K562 (cell line): ENCODE measurements at regions not wholly inside any gene's neighbourhood (a gene's known extent, or its start where the extent isn't known, plus 50 kb on each side); places are given as distances from the start of the nearest gene placed in this dataset.

Experiments used
- ATAC-seq: fragments of 200-7000 bp; cut with Tn5 transposase; 3 replicates; pipeline ENCODE4 v1.9.1; 2020; ENCODE audit warnings: moderate library complexity
- BruUV-seq: library from RNA; stranded (reverse); fragments of 400-500 nt; replicated peaks from 2 replicates; lab custom pipeline; 2021; lab: Mats Ljungman, UMichigan
- CTCF ChIA-PET: fragments of 300-600 bp; formaldehyde crosslinking; extraction: SDS; loops from one replicate; lab custom pipeline; 2021; ENCODE audit warnings: low intra/inter-chr PET ratio; lab: Yijun Ruan, JAX
- POLR2A ChIA-PET: fragments of 300-600, 350-650 bp; sonication (Branson Sonifier 250); formaldehyde crosslinking; extraction: SDS; loops from one replicate; lab custom pipeline; 2021; ENCODE audit warnings: antibody characterized with exemption, inconsistent platforms; lab: Yijun Ruan, JAX
- DNase-seq, 4 experiments: peaks; one replicate each; pipeline versions ENCODE4 v3.0.0 to v3.0.0-alpha.2; 2011 to 2018; ENCODE audit warnings: low spot score in 3 of 4, mixed read lengths in 3 of 4; ENCODE audit errors: extremely low read depth in 1 of 4
- FAIRE-seq: peaks from 2 replicates; lab custom pipeline; 2011; peaks lifted over from hg19 to GRCh38; lab: Jason Lieb, UNC
- H2AFZ ChIP-seq: 2 replicates; pipeline ENCODE4 v1.6.0; 2011; ENCODE audit warnings: low read depth, low read length, control low read depth, inconsistent platforms
- H3K27ac ChIP-seq: fragments of 200-600 bp; 3 replicates; pipeline ENCODE4 v1.8.0; 2011; ENCODE audit warnings: low read depth, mild to moderate bottlenecking, control low read depth, inconsistent platforms, low read length, moderate library complexity, mixed read lengths; ENCODE audit errors: extremely low read depth
- H3K27me3 ChIP-seq, 2 experiments: fragments of 300-600 bp in 1 of 2; 2 replicates in 1 of 2; 3 replicates in 1 of 2; pipeline versions ENCODE4 v1.6.0 to v1.8.0; 2011; ENCODE audit warnings: inconsistent platforms in 2 of 2, low read length in 2 of 2, mild to moderate bottlenecking in 1 of 2, mixed read lengths in 1 of 2, moderate library complexity in 1 of 2; ENCODE audit not compliant: control insufficient read depth in 2 of 2, insufficient read depth in 2 of 2
- H3K36me3 ChIP-seq: fragments of 300-600 bp; 3 replicates; pipeline ENCODE4 v1.8.0; 2011; ENCODE audit warnings: mild to moderate bottlenecking, low read length, inconsistent platforms; ENCODE audit not compliant: control insufficient read depth, insufficient read depth
- H3K4me1 ChIP-seq, 2 experiments: fragments of 200-600 bp in 1 of 2; replicated peaks in 1 of 2; 2 replicates in 1 of 2; 3 replicates in 1 of 2; pipeline versions ENCODE4 v1.5.1 to v1.8.0; 2011; ENCODE audit warnings: inconsistent platforms in 2 of 2, low read length in 2 of 2, mild to moderate bottlenecking in 1 of 2, mixed read lengths in 1 of 2, moderate library complexity in 1 of 2; ENCODE audit not compliant: control insufficient read depth in 2 of 2, insufficient read depth in 2 of 2
- H3K4me2 ChIP-seq: 2 replicates; pipeline ENCODE4 v1.6.1; 2011; ENCODE audit warnings: low read length, control low read depth, inconsistent platforms, mixed read lengths; ENCODE audit not compliant: insufficient read depth
- H3K4me3 ChIP-seq: fragments of 200-600 bp; sonication (generic), shearing (Covaris generic); 2 replicates; pipeline ENCODE4 v1.5.1; 2016; ENCODE audit warnings: control low read depth, inconsistent platforms
- H3K79me2 ChIP-seq: fragments of 200-600 bp; 3 replicates; pipeline ENCODE4 v1.8.0; 2011; ENCODE audit warnings: low read length, inconsistent platforms; ENCODE audit not compliant: control insufficient read depth, insufficient read depth
- H3K9ac ChIP-seq, 2 experiments: 2 replicates each; pipeline versions ENCODE4 v1.6.0 to v1.6.1; 2011; ENCODE audit warnings: low read depth in 2 of 2, low read length in 2 of 2, control low read depth in 1 of 2, inconsistent platforms in 1 of 2, mild to moderate bottlenecking in 1 of 2, mixed read lengths in 1 of 2; ENCODE audit not compliant: insufficient read depth in 1 of 2
- H3K9me1 ChIP-seq: one replicate; pipeline ENCODE4 v1.6.0; 2011; ENCODE audit warnings: inconsistent platforms, mild to moderate bottlenecking, low read length, moderate library complexity; ENCODE audit not compliant: control insufficient read depth, insufficient read depth
- H3K9me3 ChIP-seq: replicated peaks from 2 replicates; pipeline ENCODE4 v1.5.1; 2011; ENCODE audit warnings: low read depth, low read length, inconsistent platforms; ENCODE audit not compliant: control insufficient read depth, insufficient read depth
- H4K20me1 ChIP-seq: replicated peaks from 2 replicates; pipeline ENCODE4 v1.6.1; 2011; ENCODE audit warnings: low read length, inconsistent platforms, mixed read lengths; ENCODE audit not compliant: control insufficient read depth, insufficient read depth
- ARID1B ChIP-seq: fragments of 450-650 bp; IDR thresholded peaks from 2 replicates; pipeline ENCODE4 v1.6.1; 2016; ENCODE audit warnings: antibody characterized with exemption, mild to moderate bottlenecking, inconsistent platforms
- CBFB ChIP-seq: sonication (generic); formaldehyde crosslinking; IDR thresholded peaks from 2 replicates; pipeline ENCODE4 v1.4.0; 2020; ENCODE audit warnings: mild to moderate bottlenecking, missing genetic modification reagents
- CBX8 ChIP-seq: fragments of 200-600 bp; sonication (generic); IDR thresholded peaks from 2 replicates; pipeline ENCODE4 v1.6.1; 2012; ENCODE audit warnings: borderline replicate concordance, mixed run types, low read depth, mild to moderate bottlenecking, moderate library complexity, mixed read lengths, low read length, control low read depth, inconsistent platforms; ENCODE audit not compliant: poor library complexity, severe bottlenecking; ENCODE audit errors: extremely low read depth
- DIDO1 ChIP-seq: fragments of 450-650 bp; IDR thresholded peaks from 2 replicates; pipeline ENCODE4 v1.6.1; 2016; ENCODE audit warnings: low read depth, missing biosample characterization, missing genetic modification characterization
- FOXA3 ChIP-seq, 2 experiments: fragments of 450-650 bp in 1 of 2; sonication (generic) in 1 of 2; formaldehyde crosslinking; IDR thresholded peaks in 1 of 2; conservative IDR thresholded peaks in 1 of 2; 2 replicates each; pipeline versions ENCODE4 v1.4.0 to v1.8.0; 2020 to 2022; ENCODE audit warnings: mild to moderate bottlenecking in 2 of 2, missing genetic modification reagents in 1 of 2
- L3MBTL2 ChIP-seq: fragments of 450-650 bp; IDR thresholded peaks from 2 replicates; pipeline ENCODE4 v1.6.1; 2016; ENCODE audit warnings: mild to moderate bottlenecking, moderate library complexity
- MEIS2 ChIP-seq: fragments of 450-650 bp; IDR thresholded peaks from 2 replicates; pipeline ENCODE4 v1.6.1; 2014; ENCODE audit warnings: mild to moderate bottlenecking; ENCODE audit not compliant: partially characterized antibody
- MTF1 ChIP-seq: fragments of 250-450 bp; sonication (Bioruptor Pico); IDR thresholded peaks from 2 replicates; pipeline ENCODE4 v1.9.0; 2021; ENCODE audit warnings: moderate library complexity, mild to moderate bottlenecking, inconsistent platforms, borderline replicate concordance
- OTX1 ChIP-seq: fragments of 450-650 bp; formaldehyde crosslinking; IDR thresholded peaks from 2 replicates; pipeline ENCODE4 v1.4.0; 2022; ENCODE audit warnings: mild to moderate bottlenecking
- PCBP1 ChIP-seq: fragments of 200-400 bp; formaldehyde crosslinking; IDR thresholded peaks from 2 replicates; pipeline ENCODE4 v1.6.1; 2018; ENCODE audit warnings: mild to moderate bottlenecking, low read depth, low read length; ENCODE audit not compliant: poor library complexity, severe bottlenecking
- PHF20 ChIP-seq: fragments of 450-650 bp; IDR thresholded peaks from 2 replicates; pipeline ENCODE4 v1.6.1; 2018; ENCODE audit not compliant: partially characterized antibody
- RBM22 ChIP-seq: fragments of 200-400 bp; formaldehyde crosslinking; IDR thresholded peaks from 2 replicates; pipeline ENCODE4 v1.6.1; 2018; ENCODE audit warnings: low read length, low read depth; ENCODE audit not compliant: poor library complexity, severe bottlenecking
- RHOXF2B ChIP-seq: fragments of 250-450 bp; sonication (Bioruptor Pico); conservative IDR thresholded peaks from 2 replicates; pipeline ENCODE4 v1.5.1; 2021
- SMAD1 ChIP-seq: fragments of 150-350 bp; IDR thresholded peaks from 2 replicates; pipeline ENCODE4 v1.6.1; 2014; ENCODE audit warnings: low read length, low read depth; ENCODE audit not compliant: partially characterized antibody
- SMARCB1 ChIP-seq: IDR thresholded peaks from 2 replicates; pipeline ENCODE4 v1.6.1; 2011; ENCODE audit warnings: improper control_type of control experiment, low read depth; ENCODE audit not compliant: insufficient read length
- ZFP36 ChIP-seq: fragments of 150-350 bp; IDR thresholded peaks from 2 replicates; pipeline ENCODE4 v1.6.1; 2018; ENCODE audit warnings: low read length, low read depth; ENCODE audit not compliant: partially characterized antibody
- ZNF184 ChIP-seq: sonication (generic); formaldehyde crosslinking; IDR thresholded peaks from 2 replicates; pipeline ENCODE4 v1.5.0; 2020; ENCODE audit warnings: missing genetic modification reagents
- ZNF239 ChIP-seq: fragments of 250-450 bp; sonication (Bioruptor Pico); IDR thresholded peaks from 2 replicates; pipeline ENCODE4 v1.4.0; 2020; ENCODE audit warnings: mild to moderate bottlenecking
- WGBS: fragments of 100-300 bp; shearing (Covaris generic); methylation state at CpG from one replicate; pipeline ENCODE4 v1.1.6; 2016; ENCODE audit warnings: low coverage, mixed read lengths; ENCODE audit not compliant: insufficient coverage; ENCODE audit errors: missing lambda C conversion rate; 5-methylcytosine and 5-hydroxymethylcytosine counted together
- in situ Hi-C: fragments of 300-500 bp; cut with MboI; formaldehyde crosslinking; loops from 4 replicates; pipeline ENCODE4 v1.15.0; 2018; ENCODE audit warnings: inconsistent platforms, mixed read lengths
- intact Hi-C: fragments of 100-400 bp; cut with micrococcal nuclease; formaldehyde crosslinking; loops from 2 replicates; pipeline ENCODE4 v1.14.2; 2022
- TF ChIP-seq, protein P1 (sequence below): fragments of 450-650 bp; formaldehyde crosslinking; IDR thresholded peaks from 2 replicates; pipeline ENCODE4 v1.4.0; 2022; ENCODE audit warnings: missing genetic modification characterization
- TF ChIP-seq, protein P2 (sequence below): sonication (generic); formaldehyde crosslinking; IDR thresholded peaks from 2 replicates; pipeline ENCODE4 v1.9.0; 2022; ENCODE audit warnings: mild to moderate bottlenecking, missing genetic modification reagents
- TF ChIP-seq, protein P3 (sequence below), 3 experiments: IDR thresholded peaks in 2 of 3; conservative IDR thresholded peaks in 1 of 3; 2 replicates each; pipeline ENCODE4 v1.5.1; 2011 to 2012; ENCODE audit warnings: low read length in 3 of 3, mild to moderate bottlenecking in 3 of 3, control low read depth in 2 of 3, improper control_type of control experiment in 1 of 3, inconsistent platforms in 1 of 3, low read depth in 1 of 3, mixed read lengths in 1 of 3, moderate library complexity in 1 of 3; ENCODE audit not compliant: insufficient read depth in 2 of 3

DNA sequence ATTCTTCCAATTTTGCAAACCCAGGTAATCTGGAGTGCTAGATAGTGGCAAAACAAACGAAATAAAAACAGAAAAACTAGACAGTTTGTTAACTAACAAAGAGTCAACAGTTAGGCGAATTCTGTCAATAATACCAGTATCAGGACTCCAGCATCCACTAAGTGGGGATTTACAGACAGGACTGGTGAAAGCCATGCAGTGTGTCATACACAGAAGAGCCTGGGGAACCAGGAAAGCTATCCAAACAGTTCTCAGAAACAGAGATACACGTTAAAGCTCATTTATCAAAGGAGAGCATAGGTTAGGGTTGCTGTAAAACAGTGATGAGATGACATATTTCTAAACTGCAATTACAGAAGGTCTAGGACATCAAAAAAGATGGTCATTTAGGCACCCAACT lies 203.7 kb upstream of the KIF2B start:
- Histone ChIP-seq H3K9ac (no peak overlapping the region), H3K27me3 (no peaks in the 10 kb centered on the region), H3K36me3 (no peaks in the 10 kb centered on the region), H3K27ac (peak overlapping the region; percentile 71), H3K4me2 (no peak overlapping the region), H3K4me1 (peaks cover 0 to 4% of the 10 kb centered on the region in 2 experiments; a peak in 2 of 5 replicates), H3K9me3 (no peaks in the 10 kb centered on the region), H2AFZ (peak overlapping the region; percentile 71), H3K79me2 (no peaks in the 10 kb centered on the region), H4K20me1 (no peaks in the 10 kb centered on the region), H3K9me1 (no peaks in the 10 kb centered on the region), H3K4me3 (no peak overlapping the region)
- FAIRE-seq (peak; percentile 77), ATAC-seq (peak; percentile 78), DNase-seq (peak in 2 of 4 experiments; percentile 27 to 49)
- in situ Hi-C loops, result no loop called here
- CTCF ChIA-PET, result no interaction called here
- intact Hi-C loops, result no loop called here
- BruUV-seq, result no TSS peak
- 2% methylated on average over 3 of the region's 3 CpGs for WGBS
- POLR2A ChIA-PET, result interaction anchor here (0.9 kb wide), 1 partner anchor 11 kb away, joined by 4 read pairs; no protein-coding TSS in a partner anchor
- peak; percentile 57 for TF ChIP-seq MEIS2
- no peak for TF ChIP-seq ZFP36
- TF ChIP-seq PCBP1, result no peak
- TF ChIP-seq, protein P1, sequence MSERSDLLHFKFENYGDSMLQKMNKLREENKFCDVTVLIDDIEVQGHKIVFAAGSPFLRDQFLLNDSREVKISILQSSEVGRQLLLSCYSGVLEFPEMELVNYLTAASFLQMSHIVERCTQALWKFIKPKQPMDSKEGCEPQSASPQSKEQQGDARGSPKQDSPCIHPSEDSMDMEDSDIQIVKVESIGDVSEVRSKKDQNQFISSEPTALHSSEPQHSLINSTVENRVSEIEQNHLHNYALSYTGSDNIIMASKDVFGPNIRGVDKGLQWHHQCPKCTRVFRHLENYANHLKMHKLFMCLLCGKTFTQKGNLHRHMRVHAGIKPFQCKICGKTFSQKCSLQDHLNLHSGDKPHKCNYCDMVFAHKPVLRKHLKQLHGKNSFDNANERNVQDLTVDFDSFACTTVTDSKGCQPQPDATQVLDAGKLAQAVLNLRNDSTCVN (CRISPR knock-in tag), result no peak
- no peak for TF ChIP-seq ZNF184 (CRISPR knock-in tag)
- TF ChIP-seq RHOXF2B (CRISPR knock-in tag), result no peak
- no peak for TF ChIP-seq PHF20
- no peak for TF ChIP-seq CBFB (CRISPR knock-in tag)
- no peak for TF ChIP-seq FOXA3 (CRISPR knock-in tag; conservative IDR thresholded peaks at IDR 0.05 in 1 of 2, IDR thresholded peaks at IDR 0.05 in 1 of 2)
- no peak for TF ChIP-seq SMARCB1
- TF ChIP-seq DIDO1 (tag), result no peak
- TF ChIP-seq MTF1, result no peak
- TF ChIP-seq CBX8, result no peak
- TF ChIP-seq, protein P2, sequence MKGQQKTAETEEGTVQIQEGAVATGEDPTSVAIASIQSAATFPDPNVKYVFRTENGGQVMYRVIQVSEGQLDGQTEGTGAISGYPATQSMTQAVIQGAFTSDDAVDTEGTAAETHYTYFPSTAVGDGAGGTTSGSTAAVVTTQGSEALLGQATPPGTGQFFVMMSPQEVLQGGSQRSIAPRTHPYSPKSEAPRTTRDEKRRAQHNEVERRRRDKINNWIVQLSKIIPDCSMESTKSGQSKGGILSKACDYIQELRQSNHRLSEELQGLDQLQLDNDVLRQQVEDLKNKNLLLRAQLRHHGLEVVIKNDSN (CRISPR knock-in tag), result no peak
- no peak for TF ChIP-seq RBM22
- TF ChIP-seq OTX1 (CRISPR knock-in tag), result no peak
- TF ChIP-seq SMAD1, result no peak
- TF ChIP-seq ZNF239 (CRISPR knock-in tag), result no peak
- peak; percentile 53; the same call in 1 of the 2 replicates for TF ChIP-seq ARID1B
- TF ChIP-seq, protein P3, sequence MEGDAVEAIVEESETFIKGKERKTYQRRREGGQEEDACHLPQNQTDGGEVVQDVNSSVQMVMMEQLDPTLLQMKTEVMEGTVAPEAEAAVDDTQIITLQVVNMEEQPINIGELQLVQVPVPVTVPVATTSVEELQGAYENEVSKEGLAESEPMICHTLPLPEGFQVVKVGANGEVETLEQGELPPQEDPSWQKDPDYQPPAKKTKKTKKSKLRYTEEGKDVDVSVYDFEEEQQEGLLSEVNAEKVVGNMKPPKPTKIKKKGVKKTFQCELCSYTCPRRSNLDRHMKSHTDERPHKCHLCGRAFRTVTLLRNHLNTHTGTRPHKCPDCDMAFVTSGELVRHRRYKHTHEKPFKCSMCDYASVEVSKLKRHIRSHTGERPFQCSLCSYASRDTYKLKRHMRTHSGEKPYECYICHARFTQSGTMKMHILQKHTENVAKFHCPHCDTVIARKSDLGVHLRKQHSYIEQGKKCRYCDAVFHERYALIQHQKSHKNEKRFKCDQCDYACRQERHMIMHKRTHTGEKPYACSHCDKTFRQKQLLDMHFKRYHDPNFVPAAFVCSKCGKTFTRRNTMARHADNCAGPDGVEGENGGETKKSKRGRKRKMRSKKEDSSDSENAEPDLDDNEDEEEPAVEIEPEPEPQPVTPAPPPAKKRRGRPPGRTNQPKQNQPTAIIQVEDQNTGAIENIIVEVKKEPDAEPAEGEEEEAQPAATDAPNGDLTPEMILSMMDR (IDR thresholded peaks at IDR 0.05 in 2 of 3, conservative IDR thresholded peaks at IDR 0.05 in 1 of 3; ENCODE audit: insufficient read depth in 2 of 3, low read depth in 1 of 3, low read length in 3 of 3), result no peak
- no peak for TF ChIP-seq L3MBTL2
